K562 (cell line): ENCODE measurements at regions not wholly inside any gene's neighbourhood (a gene's known extent, or its start where the extent isn't known, plus 50 kb on each side); places are given as distances from the start of the nearest gene placed in this dataset.

ENCODE experiments used
- ARNT ChIP-seq, 2 experiments: fragments of 450-650 bp; IDR thresholded peaks; 2 replicates each; pipeline ENCODE4 v1.6.1; 2016; ENCODE audit warnings: mild to moderate bottlenecking in 1 of 2
- GATA2 ChIP-seq: sonication (generic); formaldehyde crosslinking; IDR thresholded peaks from 2 replicates; pipeline ENCODE4 v1.4.0; 2020; ENCODE audit warnings: mild to moderate bottlenecking, missing genetic modification reagents

DNA sequence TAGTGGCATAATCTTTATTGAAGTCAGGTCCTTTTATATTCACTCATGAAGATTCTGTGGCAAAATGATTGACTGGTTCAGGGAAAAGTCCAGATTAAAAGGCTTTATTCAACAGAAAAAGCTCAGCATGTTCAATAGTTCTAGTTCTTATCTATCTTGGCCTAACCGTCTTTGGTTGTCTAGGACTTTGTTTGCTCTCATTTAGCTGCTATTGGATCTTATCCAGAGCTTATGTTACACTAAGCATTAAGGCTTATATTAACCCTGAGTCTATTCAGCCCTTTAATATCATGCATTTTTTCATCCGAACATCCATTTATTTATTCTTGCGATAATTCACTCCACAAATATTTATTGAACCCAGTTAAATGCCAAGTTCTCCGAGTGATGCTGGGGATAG, 601.0 kb upstream of the SGO1 start:
- TF ChIP-seq ARNT (IDR thresholded peaks at IDR 0.05): no peak
- no peak for TF ChIP-seq GATA2
